ENCODE measurements at regions not wholly inside any gene's neighbourhood (a gene's known extent, or its start where the extent isn't known, plus 50 kb on each side); places are given as distances from the start of the nearest gene placed in this dataset.

DNA sequence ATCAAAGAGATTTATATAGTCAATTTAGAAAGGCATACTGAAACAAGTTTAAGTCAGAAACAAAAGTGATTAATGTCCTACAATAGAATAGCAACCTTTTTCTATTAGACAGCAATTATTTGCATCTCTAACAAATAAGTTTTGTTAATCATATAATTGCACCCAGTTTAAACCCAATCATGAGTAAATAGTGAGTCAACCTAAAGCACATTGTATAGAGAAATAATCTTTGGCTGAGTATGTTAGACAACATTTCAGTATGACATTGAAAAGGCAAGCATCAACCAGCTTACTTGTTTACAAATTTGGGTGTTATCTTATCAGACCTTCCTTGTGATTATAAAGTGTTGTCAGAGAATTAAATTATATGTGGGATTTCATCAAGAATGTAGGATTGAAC is 209.5 kb downstream of the IL15 start:
- Histone ChIP-seq H3K4me2 (ENCODE audit: insufficient read depth, low read length) (no peak overlapping the region), H4K20me1 (replicated peaks; ENCODE audit: control insufficient read depth, extremely low read depth, insufficient read depth, low read length) (no peaks in the 10 kb centered on the region), H2AFZ (ENCODE audit: low read depth, low read length) (no peak overlapping the region), H3K9ac (replicated peaks; ENCODE audit: extremely low read depth, insufficient read depth, low read length) (no peak overlapping the region), H3K9me3 (replicated peaks; ENCODE audit: control insufficient read depth, insufficient read depth, low read length) (no peaks in the 10 kb centered on the region), H3K27me3 (ENCODE audit: control insufficient read depth in 2 of 2, insufficient read depth in 2 of 2, low read length in 2 of 2) (no peaks in the 10 kb centered on the region), H3K9me1 (replicated peaks; ENCODE audit: control insufficient read depth, extremely low read depth, insufficient read depth, low read length) (no peaks in the 10 kb centered on the region), H3K4me1 (ENCODE audit: control insufficient read depth, extremely low read depth, insufficient read depth, low read length) (no peaks in the 10 kb centered on the region), H3K36me3 (ENCODE audit: control insufficient read depth in 2 of 2, extremely low read depth in 1 of 2, insufficient read depth in 2 of 2, low read length in 2 of 2) (no peaks in the 10 kb centered on the region), H3K79me2 (ENCODE audit: control insufficient read depth, insufficient read depth, low read length) (no peaks in the 10 kb centered on the region), H3K4me3 (replicated peaks in 1 of 3; ENCODE audit: insufficient read depth in 1 of 3, low read depth in 1 of 3, low read length in 3 of 3) (no peak overlapping the region), H3K27ac (ENCODE audit: insufficient read depth, low read depth, low read length) (no peak overlapping the region)
- POLR2A ChIA-PET: no interaction called here
- TF ChIP-seq, protein P1, sequence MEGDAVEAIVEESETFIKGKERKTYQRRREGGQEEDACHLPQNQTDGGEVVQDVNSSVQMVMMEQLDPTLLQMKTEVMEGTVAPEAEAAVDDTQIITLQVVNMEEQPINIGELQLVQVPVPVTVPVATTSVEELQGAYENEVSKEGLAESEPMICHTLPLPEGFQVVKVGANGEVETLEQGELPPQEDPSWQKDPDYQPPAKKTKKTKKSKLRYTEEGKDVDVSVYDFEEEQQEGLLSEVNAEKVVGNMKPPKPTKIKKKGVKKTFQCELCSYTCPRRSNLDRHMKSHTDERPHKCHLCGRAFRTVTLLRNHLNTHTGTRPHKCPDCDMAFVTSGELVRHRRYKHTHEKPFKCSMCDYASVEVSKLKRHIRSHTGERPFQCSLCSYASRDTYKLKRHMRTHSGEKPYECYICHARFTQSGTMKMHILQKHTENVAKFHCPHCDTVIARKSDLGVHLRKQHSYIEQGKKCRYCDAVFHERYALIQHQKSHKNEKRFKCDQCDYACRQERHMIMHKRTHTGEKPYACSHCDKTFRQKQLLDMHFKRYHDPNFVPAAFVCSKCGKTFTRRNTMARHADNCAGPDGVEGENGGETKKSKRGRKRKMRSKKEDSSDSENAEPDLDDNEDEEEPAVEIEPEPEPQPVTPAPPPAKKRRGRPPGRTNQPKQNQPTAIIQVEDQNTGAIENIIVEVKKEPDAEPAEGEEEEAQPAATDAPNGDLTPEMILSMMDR (IDR thresholded peaks at IDR 0.05; ENCODE audit: extremely low read depth in 1 of 2, insufficient read depth in 1 of 2, low read depth in 1 of 2, low read length in 2 of 2): no peak
- no peak for TF ChIP-seq JUN (IDR thresholded peaks at IDR 0.05; ENCODE audit: borderline replicate concordance, insufficient read depth, insufficient read length, low read depth)
- no peak for TF ChIP-seq MYC (IDR thresholded peaks at IDR 0.05; ENCODE audit: low read depth, low read length)
- TF ChIP-seq FOS (IDR thresholded peaks at IDR 0.05; ENCODE audit: borderline replicate concordance, insufficient read depth, low read length): no peak
- TF ChIP-seq GATA2 (IDR thresholded peaks at IDR 0.05; ENCODE audit: insufficient read depth, insufficient read length, low read depth, low read length): no peak
- TF ChIP-seq EZH2 (IDR thresholded peaks at IDR 0.05; ENCODE audit: borderline replicate concordance, low read depth, low read length, severe bottlenecking): no peak
- no peak for TF ChIP-seq POLR2AphosphoS5 (IDR thresholded peaks at IDR 0.05; ENCODE audit: insufficient read depth, low read depth, low read length)
- no peak for TF ChIP-seq POLR2A (IDR thresholded peaks at IDR 0.05; ENCODE audit: low read depth, low read length)
- TF ChIP-seq, protein P2, sequence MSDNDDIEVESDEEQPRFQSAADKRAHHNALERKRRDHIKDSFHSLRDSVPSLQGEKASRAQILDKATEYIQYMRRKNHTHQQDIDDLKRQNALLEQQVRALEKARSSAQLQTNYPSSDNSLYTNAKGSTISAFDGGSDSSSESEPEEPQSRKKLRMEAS (IDR thresholded peaks at IDR 0.05; ENCODE audit: insufficient read depth, insufficient read length): no peak
- BruUV-seq (replicated peaks): no TSS peak
- intact Hi-C loops (cut with micrococcal nuclease): no loop called here
- no peak for FAIRE-seq
- no peak for DNase-seq (ENCODE audit: low read depth, low spot score)
- CTCF ChIA-PET: interaction anchor here (1.4 kb wide), 1 partner anchor 500 kb away, joined by 3 read pairs; no protein-coding TSS in a partner anchor
- dilution Hi-C loops (cut with MboI; ENCODE audit: extremely low pct_ligation_motif_present, low sequenced_read_pairs): no loop called here
